HepG2 (cell line): ENCODE measurements at regions not wholly inside any gene's neighbourhood (a gene's known extent, or its start where the extent isn't known, plus 50 kb on each side); places are given as distances from the start of the nearest gene placed in this dataset.

Experiments
- ATAC-seq: fragments of 200-7000 bp; cut with Tn5 transposase; 3 replicates; pipeline ENCODE4 v1.9.1; 2020; ENCODE audit warnings: mild to moderate bottlenecking, moderate library complexity
- BruUV-seq: library from RNA; stranded (reverse); fragments of 400-500 nt; replicated peaks from 2 replicates; lab custom pipeline; 2021; lab: Mats Ljungman, UMichigan
- CTCF ChIA-PET: fragments of 300-600 bp; formaldehyde crosslinking; extraction: SDS; loops from one replicate; lab custom pipeline; 2021; ENCODE audit warnings: low total read pairs, inconsistent platforms, low intra/inter-chr PET ratio; lab: Yijun Ruan, JAX
- POLR2A ChIA-PET: fragments of 350-600 bp; sonication (Branson Sonifier 250); formaldehyde crosslinking; loops from one replicate; lab custom pipeline; 2020; ENCODE audit warnings: antibody characterized with exemption, inconsistent platforms; lab: Yijun Ruan, JAX
- DNase-seq: peaks from one replicate; pipeline ENCODE4 v3.0.0-alpha.2; 2015; ENCODE audit warnings: low spot score
- FAIRE-seq: peaks from 3 replicates; lab custom pipeline; 2011; peaks lifted over from hg19 to GRCh38; lab: Jason Lieb, UNC
- H2AFZ ChIP-seq: one replicate; pipeline ENCODE4 v1.6.1; 2011; ENCODE audit warnings: low read length, inconsistent platforms
- H3K27ac ChIP-seq: fragments of 300-600 bp; 3 replicates; pipeline ENCODE4 v1.8.0; 2011; ENCODE audit warnings: mixed run types, mild to moderate bottlenecking, mixed read lengths, low read length, inconsistent platforms; ENCODE audit not compliant: insufficient read depth; ENCODE audit errors: extremely low read length
- H3K27me3 ChIP-seq, 2 experiments: fragments of 200-600 bp in 1 of 2; 2 replicates in 1 of 2; 3 replicates in 1 of 2; pipeline versions ENCODE4 v1.6.0 to v1.8.0; 2011; ENCODE audit warnings: low read length in 2 of 2, mild to moderate bottlenecking in 2 of 2, moderate library complexity in 2 of 2, inconsistent platforms in 1 of 2; ENCODE audit not compliant: insufficient read depth in 2 of 2, control insufficient read depth in 1 of 2
- H3K36me3 ChIP-seq, 2 experiments: fragments of 200-600 bp in 1 of 2; replicated peaks in 1 of 2; 2 replicates in 1 of 2; 3 replicates in 1 of 2; pipeline versions ENCODE4 v1.5.1 to v1.8.0; 2011; ENCODE audit warnings: low read length in 2 of 2, inconsistent platforms in 1 of 2; ENCODE audit not compliant: insufficient read depth in 2 of 2, control insufficient read depth in 1 of 2
- H3K4me1 ChIP-seq: 2 replicates; pipeline ENCODE4 v1.5.1; 2012; ENCODE audit warnings: low read length, inconsistent platforms; ENCODE audit not compliant: insufficient read depth
- H3K4me2 ChIP-seq: 2 replicates; pipeline ENCODE4 v1.6.0; 2011; ENCODE audit warnings: low read depth, low read length, inconsistent platforms
- H3K4me3 ChIP-seq, 3 experiments: fragments of 200-600 bp in 1 of 3; sonication (generic), shearing (Covaris generic) in 1 of 3; replicated peaks in 1 of 3; 2 replicates each; pipeline ENCODE4 v1.5.1; 2011 to 2016; ENCODE audit warnings: low read length in 3 of 3, inconsistent platforms in 2 of 3, low read depth in 2 of 3, mild to moderate bottlenecking in 2 of 3, control low read depth in 1 of 3, mixed read lengths in 1 of 3; ENCODE audit not compliant: insufficient read depth in 1 of 3
- H3K79me2 ChIP-seq: one replicate; pipeline ENCODE4 v1.6.1; 2011; ENCODE audit warnings: low read length, inconsistent platforms; ENCODE audit not compliant: insufficient read depth
- H3K9ac ChIP-seq: 2 replicates; pipeline ENCODE4 v1.6.0; 2011; ENCODE audit warnings: mild to moderate bottlenecking, low read depth, low read length, inconsistent platforms; ENCODE audit not compliant: insufficient read depth
- H3K9me3 ChIP-seq: 2 replicates; pipeline ENCODE4 v1.5.1; 2012; ENCODE audit warnings: mild to moderate bottlenecking, low read length
- H4K20me1 ChIP-seq: 2 replicates; pipeline ENCODE4 v1.6.0; 2011; ENCODE audit warnings: inconsistent platforms, mild to moderate bottlenecking, low read length, moderate library complexity; ENCODE audit not compliant: insufficient read depth
- GABPA ChIP-seq, 2 experiments: IDR thresholded peaks; 2 replicates each; pipeline ENCODE4 v1.6.1; 2011 to 2016; ENCODE audit warnings: low read depth in 2 of 2, low read length in 1 of 2, missing biosample characterization in 1 of 2, missing genetic modification characterization in 1 of 2
- KDM5B ChIP-seq: sonication (generic); formaldehyde crosslinking; IDR thresholded peaks from 2 replicates; pipeline ENCODE4 v1.4.0; 2020; ENCODE audit warnings: missing genetic modification reagents, mild to moderate bottlenecking, borderline replicate concordance
- NRL ChIP-seq: sonication (generic); formaldehyde crosslinking; IDR thresholded peaks from 2 replicates; pipeline ENCODE4 v1.5.0; 2020; ENCODE audit warnings: missing genetic modification reagents, mild to moderate bottlenecking, moderate library complexity, borderline replicate concordance
- SMAD1 ChIP-seq: sonication (generic); formaldehyde crosslinking; IDR thresholded peaks from 2 replicates; pipeline ENCODE4 v1.4.0; 2020; ENCODE audit warnings: missing genetic modification reagents, low read depth, mild to moderate bottlenecking, borderline replicate concordance
- ZBTB33 ChIP-seq: sonication (generic); formaldehyde crosslinking; IDR thresholded peaks from 2 replicates; pipeline ENCODE4 v1.4.0; 2020; ENCODE audit warnings: missing genetic modification reagents
- ZBTB43 ChIP-seq: sonication (generic); formaldehyde crosslinking; conservative IDR thresholded peaks from 2 replicates; pipeline ENCODE4 v1.4.0; 2020; ENCODE audit warnings: missing genetic modification reagents
- ZNF224 ChIP-seq: sonication (generic); formaldehyde crosslinking; IDR thresholded peaks from 2 replicates; pipeline ENCODE4 v1.5.0; 2020; ENCODE audit warnings: mild to moderate bottlenecking, missing genetic modification reagents
- ZNF776 ChIP-seq: sonication (generic); formaldehyde crosslinking; IDR thresholded peaks from 2 replicates; pipeline ENCODE4 v1.4.0; 2020; ENCODE audit warnings: mild to moderate bottlenecking, missing genetic modification reagents
- WGBS: methylation state at CpG from one replicate; pipeline ENCODE4 v1.1.6; 2017; ENCODE audit warnings: low lambda C conversion rate; 5-methylcytosine and 5-hydroxymethylcytosine counted together
- in situ Hi-C: cut with HindIII; loops from 2 replicates; pipeline ENCODE4 v1.10.0; 2017; ENCODE audit warnings: low pct_unique_long_range_greater_than_20kb; ENCODE audit not compliant: extremely low pct_ligation_motif_present
- intact Hi-C: fragments of 100-400 bp; cut with micrococcal nuclease; formaldehyde crosslinking; loops from one replicate; pipeline ENCODE4 v1.10.0; 2022; ENCODE audit not compliant: unreplicated experiment

GRCh38 chr2:2763351-2764000 lies 432.4 kb upstream of the MYT1L start:
- H3K4me3 ChIP-seq = no peak overlapping the region
- H3K79me2 ChIP-seq = no peaks in the 10 kb centered on the region
- 60% methylated on average over 20 of the region's 25 CpGs for WGBS
- H3K27ac ChIP-seq = no peak overlapping the region
- BruUV-seq = no TSS peak
- no peaks in the 10 kb centered on the region for H3K4me1 ChIP-seq
- POLR2A ChIA-PET = no interaction called here
- H3K9ac ChIP-seq = no peak overlapping the region
- intact Hi-C loops = no loop called here
- DNase-seq (no peak), ATAC-seq (no peak), FAIRE-seq (no peak)
- H2AFZ ChIP-seq = no peak overlapping the region
- CTCF ChIA-PET = no interaction called here
- no peaks in the 10 kb centered on the region; the same call in 1 of the 2 replicates for H4K20me1 ChIP-seq
- no peak for TF ChIP-seq ZNF224 (CRISPR knock-in tag)
- no peak for TF ChIP-seq ZBTB33 (CRISPR knock-in tag)
- TF ChIP-seq NRL = no peak
- no peak for TF ChIP-seq SMAD1 (CRISPR knock-in tag)
- TF ChIP-seq ZBTB43 (CRISPR knock-in tag) = no peak
- TF ChIP-seq KDM5B = no peak
- TF ChIP-seq ZNF776 = no peak
- no peak for TF ChIP-seq GABPA (IDR thresholded peaks at IDR 0.05; ENCODE audit: low read depth, low read length)
- TF ChIP-seq GABPA (CRISPR knock-in tag; IDR thresholded peaks at IDR 0.05; ENCODE audit: low read depth) = no peak
- no peaks in the 10 kb centered on the region for H3K9me3 ChIP-seq
- no peaks in the 10 kb centered on the region for H3K36me3 ChIP-seq
- H3K4me2 ChIP-seq = no peak overlapping the region
- H3K27me3 ChIP-seq = peaks cover 0 to 34% of the 10 kb centered on the region in 2 experiments; a peak in 3 of 5 replicates
- in situ Hi-C loops = no loop called here
